ENCODE measurements at regions not wholly inside any gene's neighbourhood (a gene's known extent, or its start where the extent isn't known, plus 50 kb on each side); places are given as distances from the start of the nearest gene placed in this dataset.

DNA sequence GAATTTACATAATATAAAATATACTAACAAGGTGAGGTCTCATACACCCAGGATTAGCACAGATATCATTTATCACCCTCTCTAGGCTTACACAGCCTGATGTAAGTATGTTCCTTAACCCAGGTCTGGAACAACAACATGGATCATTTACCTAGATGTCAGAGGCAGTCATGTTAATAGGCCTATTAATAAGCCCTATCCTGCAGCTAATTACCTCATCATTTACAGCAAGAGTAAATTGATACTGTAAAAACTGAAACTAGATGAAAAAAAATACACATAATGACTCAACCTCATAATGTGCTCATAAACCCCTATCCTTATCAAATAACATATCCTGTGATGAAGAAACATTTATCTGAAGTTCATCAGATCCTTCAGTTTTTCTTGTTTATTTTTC is 334.3 kb upstream of the MANEA start:
- DNase-seq (ENCODE audit: low read depth in 2 of 2): no peak

DNA sequence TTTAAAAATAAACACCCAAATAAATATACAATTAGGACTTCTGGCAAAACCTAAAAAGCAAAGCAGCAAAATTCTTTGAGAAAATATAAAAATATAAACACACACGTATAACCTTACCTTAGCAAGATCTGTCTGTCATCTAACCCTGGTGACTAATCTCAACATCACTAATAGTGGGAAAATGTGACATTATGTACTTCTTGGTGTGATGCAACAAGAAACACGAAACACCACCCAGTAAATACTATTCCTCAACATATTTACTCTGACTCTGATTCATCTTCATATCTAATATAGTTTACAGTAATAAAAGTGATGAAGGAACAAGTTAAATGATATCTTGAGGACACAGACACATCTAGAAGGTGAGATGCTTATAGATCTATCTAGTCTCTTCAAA is 332.6 kb upstream of the MANEA start:
- Histone ChIP-seq H2AFZ (ENCODE audit: low read length) (no peak overlapping the region), H3K36me3 (ENCODE audit: control insufficient read depth, insufficient read depth, low read length) (no peaks in the 10 kb centered on the region), H3K4me1 (ENCODE audit: control insufficient read depth, extremely low read depth, insufficient read depth, low read length) (no peaks in the 10 kb centered on the region), H3K4me3 (replicated peaks in 1 of 4; ENCODE audit: control extremely low read depth in 1 of 4, insufficient read depth in 1 of 4, low read depth in 3 of 4, low read length in 4 of 4) (no peak overlapping the region), H3K4me2 (ENCODE audit: extremely low read depth, insufficient read depth, low read length) (no peak overlapping the region), H3K9ac (ENCODE audit: insufficient read depth, low read length) (no peak overlapping the region), H3K9me3 (ENCODE audit: control insufficient read depth, insufficient read depth, low read depth, low read length) (no peaks in the 10 kb centered on the region), H3K27ac (ENCODE audit: insufficient read depth, low read length) (no peak overlapping the region), H3K27me3 (ENCODE audit: control insufficient read depth, insufficient read depth, low read length) (no peaks in the 10 kb centered on the region), H4K20me1 (ENCODE audit: control insufficient read depth, extremely low read depth, insufficient read depth, low read length) (no peaks in the 10 kb centered on the region), H3K79me2 (ENCODE audit: control insufficient read depth, insufficient read depth, low read length) (no peaks in the 10 kb centered on the region)
- TF ChIP-seq EZH2 (IDR thresholded peaks at IDR 0.05; ENCODE audit: low read length, missing control alignments): no peak
- TF ChIP-seq, protein P1, sequence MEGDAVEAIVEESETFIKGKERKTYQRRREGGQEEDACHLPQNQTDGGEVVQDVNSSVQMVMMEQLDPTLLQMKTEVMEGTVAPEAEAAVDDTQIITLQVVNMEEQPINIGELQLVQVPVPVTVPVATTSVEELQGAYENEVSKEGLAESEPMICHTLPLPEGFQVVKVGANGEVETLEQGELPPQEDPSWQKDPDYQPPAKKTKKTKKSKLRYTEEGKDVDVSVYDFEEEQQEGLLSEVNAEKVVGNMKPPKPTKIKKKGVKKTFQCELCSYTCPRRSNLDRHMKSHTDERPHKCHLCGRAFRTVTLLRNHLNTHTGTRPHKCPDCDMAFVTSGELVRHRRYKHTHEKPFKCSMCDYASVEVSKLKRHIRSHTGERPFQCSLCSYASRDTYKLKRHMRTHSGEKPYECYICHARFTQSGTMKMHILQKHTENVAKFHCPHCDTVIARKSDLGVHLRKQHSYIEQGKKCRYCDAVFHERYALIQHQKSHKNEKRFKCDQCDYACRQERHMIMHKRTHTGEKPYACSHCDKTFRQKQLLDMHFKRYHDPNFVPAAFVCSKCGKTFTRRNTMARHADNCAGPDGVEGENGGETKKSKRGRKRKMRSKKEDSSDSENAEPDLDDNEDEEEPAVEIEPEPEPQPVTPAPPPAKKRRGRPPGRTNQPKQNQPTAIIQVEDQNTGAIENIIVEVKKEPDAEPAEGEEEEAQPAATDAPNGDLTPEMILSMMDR (conservative IDR thresholded peaks at IDR 0.05 in 1 of 2, IDR thresholded peaks at IDR 0.05 in 1 of 2; ENCODE audit: low read depth in 1 of 2, low read length in 2 of 2): no peak
- no peak for DNase-seq (ENCODE audit: low read depth in 2 of 2)

More for the DNA sequence above, 334.3 kb upstream of the MANEA start:
- Histone ChIP-seq H3K4me1 (ENCODE audit: control insufficient read depth, extremely low read depth, insufficient read depth, low read length) (no peaks in the 10 kb centered on the region), H3K36me3 (ENCODE audit: control insufficient read depth, insufficient read depth, low read length) (no peaks in the 10 kb centered on the region), H4K20me1 (ENCODE audit: control insufficient read depth, extremely low read depth, insufficient read depth, low read length) (no peaks in the 10 kb centered on the region), H3K27ac (ENCODE audit: insufficient read depth, low read length) (no peak overlapping the region), H3K79me2 (ENCODE audit: control insufficient read depth, insufficient read depth, low read length) (no peaks in the 10 kb centered on the region), H3K4me3 (replicated peaks in 1 of 4; ENCODE audit: control extremely low read depth in 1 of 4, insufficient read depth in 1 of 4, low read depth in 3 of 4, low read length in 4 of 4) (no peak overlapping the region), H3K9me3 (ENCODE audit: control insufficient read depth, insufficient read depth, low read depth, low read length) (no peaks in the 10 kb centered on the region), H2AFZ (ENCODE audit: low read length) (no peak overlapping the region), H3K9ac (ENCODE audit: insufficient read depth, low read length) (no peak overlapping the region), H3K27me3 (ENCODE audit: control insufficient read depth, insufficient read depth, low read length) (no peaks in the 10 kb centered on the region), H3K4me2 (ENCODE audit: extremely low read depth, insufficient read depth, low read length) (no peak overlapping the region)
- TF ChIP-seq EZH2 (IDR thresholded peaks at IDR 0.05; ENCODE audit: low read length, missing control alignments): no peak
- TF ChIP-seq, protein P1 (conservative IDR thresholded peaks at IDR 0.05 in 1 of 2, IDR thresholded peaks at IDR 0.05 in 1 of 2; ENCODE audit: low read depth in 1 of 2, low read length in 2 of 2): no peak

DNA sequence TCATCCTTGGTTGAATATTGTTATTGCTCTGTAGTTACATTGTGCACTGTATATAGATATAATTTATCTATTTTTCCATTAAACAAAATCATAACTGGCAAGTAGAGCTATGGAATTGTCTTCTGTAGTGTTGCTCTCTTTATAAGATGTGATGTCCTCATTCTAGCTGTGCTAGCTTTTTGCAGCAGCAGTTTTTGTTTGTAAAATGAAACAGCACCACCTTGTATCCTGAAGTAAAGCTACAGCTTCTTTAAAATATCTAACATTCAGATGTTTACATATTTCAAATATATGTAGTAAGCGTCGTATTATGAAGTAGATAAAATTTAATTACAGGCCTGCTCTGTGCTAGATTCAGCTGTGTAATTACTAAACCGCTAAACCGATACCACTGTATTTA is 328.8 kb upstream of the MANEA start:
- Histone ChIP-seq H3K27ac (ENCODE audit: insufficient read depth, low read length) (no peak overlapping the region), H3K4me3 (replicated peaks in 1 of 4; ENCODE audit: control extremely low read depth in 1 of 4, insufficient read depth in 1 of 4, low read depth in 3 of 4, low read length in 4 of 4) (no peak overlapping the region), H3K79me2 (ENCODE audit: control insufficient read depth, insufficient read depth, low read length) (no peaks in the 10 kb centered on the region), H3K4me2 (ENCODE audit: extremely low read depth, insufficient read depth, low read length) (no peak overlapping the region), H3K4me1 (ENCODE audit: control insufficient read depth, extremely low read depth, insufficient read depth, low read length) (no peaks in the 10 kb centered on the region), H3K9me3 (ENCODE audit: control insufficient read depth, insufficient read depth, low read depth, low read length) (no peaks in the 10 kb centered on the region), H3K27me3 (ENCODE audit: control insufficient read depth, insufficient read depth, low read length) (no peaks in the 10 kb centered on the region), H3K9ac (ENCODE audit: insufficient read depth, low read length) (no peak overlapping the region), H2AFZ (ENCODE audit: low read length) (no peak overlapping the region), H3K36me3 (ENCODE audit: control insufficient read depth, insufficient read depth, low read length) (no peaks in the 10 kb centered on the region), H4K20me1 (ENCODE audit: control insufficient read depth, extremely low read depth, insufficient read depth, low read length) (no peaks in the 10 kb centered on the region)
- peak in 1 of 2 donors; percentile 74 for DNase-seq (ENCODE audit: low read depth in 2 of 2)
- no peak for TF ChIP-seq EZH2 (IDR thresholded peaks at IDR 0.05; ENCODE audit: low read length, missing control alignments)
- TF ChIP-seq, protein P1 (conservative IDR thresholded peaks at IDR 0.05 in 1 of 2, IDR thresholded peaks at IDR 0.05 in 1 of 2; ENCODE audit: low read depth in 1 of 2, low read length in 2 of 2): peak in 1 of 2 donors; percentile 37
